ENCODE measurements at regions not wholly inside any gene's neighbourhood (a gene's known extent, or its start where the extent isn't known, plus 50 kb on each side); places are given as distances from the start of the nearest gene placed in this dataset.

GRCh38 chr3:150300852-150301517 is 107.1 kb upstream of the TSC22D2 start:
- Histone ChIP-seq H2AFZ (ENCODE audit: insufficient read depth, low read depth, low read length, poor library complexity, severe bottlenecking) (no peak overlapping the region), H3K4me1 (ENCODE audit: control insufficient read depth in 2 of 2, insufficient read depth in 2 of 2, low read length in 2 of 2) (no peaks in the 10 kb centered on the region), H3K9ac (ENCODE audit: low read length) (no peak overlapping the region), H3K27me3 (replicated peaks in 1 of 4; ENCODE audit: control extremely low read depth in 1 of 4, control insufficient read depth in 3 of 4, insufficient read depth in 4 of 4, low read length in 3 of 4) (peaks cover 0 to 3% (median 0%) of the 10 kb centered on the region in 4 experiments), H4K20me1 (ENCODE audit: control insufficient read depth, insufficient read depth, low read length, poor library complexity, severe bottlenecking) (no peaks in the 10 kb centered on the region), H3K79me2 (ENCODE audit: control insufficient read depth, insufficient read depth, low read length) (no peaks in the 10 kb centered on the region), H3K36me3 (replicated peaks in 1 of 2; ENCODE audit: control extremely low read depth in 1 of 2, control insufficient read depth in 1 of 2, extremely low read depth in 1 of 2, insufficient read depth in 2 of 2, low read length in 1 of 2) (no peaks in the 10 kb centered on the region), H3K4me2 (replicated peaks; ENCODE audit: low read depth, low read length, poor library complexity, severe bottlenecking) (no peak overlapping the region), H3K4me3 (ENCODE audit: control extremely low read depth in 1 of 5, extremely low read depth in 1 of 5, insufficient read depth in 1 of 5, low read depth in 2 of 5, low read length in 4 of 5) (no peak overlapping the region), H3K27ac (ENCODE audit: low read length in 2 of 2) (no peak overlapping the region), H3K9me3 (ENCODE audit: control extremely low read depth in 1 of 3, control insufficient read depth in 2 of 3, insufficient read depth in 1 of 3, low read length in 2 of 3) (no peaks in the 10 kb centered on the region)
- 17% methylated on average over 1 of the region's 8 CpGs for WGBS (ENCODE audit: insufficient coverage)
- no peak for ATAC-seq (ENCODE audit: low read depth)
- intact Hi-C loops (cut with micrococcal nuclease), result no loop called here
- no peak for TF ChIP-seq EZH2 (IDR thresholded peaks at IDR 0.05; ENCODE audit: borderline replicate concordance, insufficient read depth, low read depth, low read length, poor library complexity, severe bottlenecking)
- TF ChIP-seq CTCF (IDR thresholded peaks at IDR 0.05), result no peak
- no peaks in the 10 kb centered on the region for H3K9me3 Mint-ChIP-seq (ENCODE audit: insufficient read depth)
- H3K4me1 Mint-ChIP-seq, result no peaks in the 10 kb centered on the region
- no peak for DNase-seq
- ChIA-PET POLR2A (no interaction called here), CTCF (interaction anchor here (1.1 kb wide), 1 partner anchor 109 kb away, joined by 4 read pairs; no protein-coding TSS in a partner anchor)
- peaks cover 29% of the 10 kb centered on the region for H3K27me3 Mint-ChIP-seq
- H3K4me3 Mint-ChIP-seq, result no peak overlapping the region
- no peak overlapping the region for H3K27ac Mint-ChIP-seq

- no peak overlapping the region for H3K4me3 ChIP-seq (ENCODE audit: control extremely low read depth in 1 of 5, extremely low read depth in 1 of 5, insufficient read depth in 1 of 5, low read depth in 2 of 5, low read length in 4 of 5)
- no peaks in the 10 kb centered on the region for H3K4me1 Mint-ChIP-seq
These were observed 107.7 kb upstream of the TSC22D2 start for GRCh38 chr3:150300388-150300787.

More at GRCh38 chr3:150300388-150300787, 107.7 kb upstream of the TSC22D2 start:
- Mint-ChIP-seq H3K9me3 (ENCODE audit: insufficient read depth) (no peaks in the 10 kb centered on the region), H3K27ac (no peak overlapping the region), H3K4me3 (no peak overlapping the region), H3K27me3 (peaks cover 27% of the 10 kb centered on the region)
- Histone ChIP-seq H3K36me3 (replicated peaks in 1 of 2; ENCODE audit: control extremely low read depth in 1 of 2, control insufficient read depth in 1 of 2, extremely low read depth in 1 of 2, insufficient read depth in 2 of 2, low read length in 1 of 2) (no peaks in the 10 kb centered on the region), H3K4me1 (ENCODE audit: control insufficient read depth in 2 of 2, insufficient read depth in 2 of 2, low read length in 2 of 2) (no peaks in the 10 kb centered on the region), H3K27me3 (replicated peaks in 1 of 4; ENCODE audit: control extremely low read depth in 1 of 4, control insufficient read depth in 3 of 4, insufficient read depth in 4 of 4, low read length in 3 of 4) (peaks cover 0 to 3% (median 0%) of the 10 kb centered on the region in 4 experiments), H4K20me1 (ENCODE audit: control insufficient read depth, insufficient read depth, low read length, poor library complexity, severe bottlenecking) (no peaks in the 10 kb centered on the region), H3K79me2 (ENCODE audit: control insufficient read depth, insufficient read depth, low read length) (no peaks in the 10 kb centered on the region), H2AFZ (ENCODE audit: insufficient read depth, low read depth, low read length, poor library complexity, severe bottlenecking) (no peak overlapping the region), H3K9me3 (ENCODE audit: control extremely low read depth in 1 of 3, control insufficient read depth in 2 of 3, insufficient read depth in 1 of 3, low read length in 2 of 3) (no peaks in the 10 kb centered on the region), H3K9ac (ENCODE audit: low read length) (no peak overlapping the region), H3K4me2 (replicated peaks; ENCODE audit: low read depth, low read length, poor library complexity, severe bottlenecking) (no peak overlapping the region), H3K27ac (ENCODE audit: low read length in 2 of 2) (no peak overlapping the region)
- POLR2A ChIA-PET, result no interaction called here
- no peak for ATAC-seq (ENCODE audit: low read depth)
- intact Hi-C loops (cut with micrococcal nuclease), result no loop called here
- no peak for DNase-seq
- no peak for TF ChIP-seq EZH2 (IDR thresholded peaks at IDR 0.05; ENCODE audit: borderline replicate concordance, insufficient read depth, low read depth, low read length, poor library complexity, severe bottlenecking)
- TF ChIP-seq CTCF (IDR thresholded peaks at IDR 0.05), result no peak
- CTCF ChIA-PET, result no interaction called here
- 100% methylated on average over 1 of the region's 2 CpGs for WGBS (ENCODE audit: insufficient coverage)
